Left kidney (tissue), 1 donor: ENCODE measurements at regions not wholly inside any gene's neighbourhood (a gene's known extent, or its start where the extent isn't known, plus 50 kb on each side); places are given as distances from the start of the nearest gene placed in this dataset.
"Not testable (repeated sequence)": the region's sequence is repeated elsewhere in the genome, so short reads cannot be mapped to it uniquely, and the experiment has no call there.

Source experiments
- DNase-seq: peaks from one replicate; pipeline ENCODE4 v3.0.0-alpha.2; 2013

DNA sequence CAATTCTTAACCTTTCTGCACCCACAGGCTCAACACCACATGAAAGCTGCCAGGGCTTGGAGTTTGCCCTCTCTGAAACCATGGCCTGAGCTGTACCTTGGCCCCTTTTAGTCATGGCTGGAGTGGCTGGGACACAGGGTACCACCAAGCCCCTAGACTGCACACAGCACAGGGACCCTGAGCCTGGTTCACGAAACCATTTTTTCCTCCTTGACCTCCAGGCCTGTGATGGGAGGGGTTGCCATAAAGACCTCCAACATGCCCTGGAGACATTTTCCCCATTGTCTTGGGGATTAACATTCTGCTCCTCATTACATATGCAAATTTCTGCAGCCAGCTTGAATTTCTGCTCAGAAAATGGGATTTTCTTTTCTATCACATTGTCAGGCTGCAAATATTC, 113.4 kb downstream of the XPNPEP1 start:
- DNase-seq = not testable (repeated sequence)

DNA sequence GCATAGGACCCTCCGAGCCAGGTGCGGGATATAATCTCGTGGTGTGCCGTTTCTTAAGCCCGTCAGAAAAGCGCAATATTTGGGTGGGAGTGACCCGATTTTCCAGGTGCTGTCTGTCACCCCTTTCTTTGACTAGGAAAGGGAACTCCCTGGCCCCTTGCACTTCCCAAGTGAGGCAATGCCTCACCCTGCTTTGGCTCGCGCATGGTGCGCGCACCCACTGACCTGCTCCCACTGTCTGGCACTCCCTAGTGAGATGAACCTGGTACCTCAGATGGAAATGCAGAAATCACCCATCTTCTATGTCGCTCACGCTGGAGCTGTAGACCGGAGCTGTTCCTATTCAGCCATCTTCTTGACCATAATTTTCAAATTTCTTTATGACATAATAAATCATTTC, 122.1 kb downstream of the XPNPEP1 start:
- DNase-seq = not testable (repeated sequence)

GRCh38 chr10:109790647-109791046, 132.7 kb downstream of the XPNPEP1 start:
- DNase-seq = no peak

- DNase-seq = no peak
Observed at GRCh38 chr10:109784236-109784635, 139.1 kb downstream of the XPNPEP1 start.

GRCh38 chr10:109783286-109783685, 140.0 kb downstream of the XPNPEP1 start:
- DNase-seq = no peak

DNA sequence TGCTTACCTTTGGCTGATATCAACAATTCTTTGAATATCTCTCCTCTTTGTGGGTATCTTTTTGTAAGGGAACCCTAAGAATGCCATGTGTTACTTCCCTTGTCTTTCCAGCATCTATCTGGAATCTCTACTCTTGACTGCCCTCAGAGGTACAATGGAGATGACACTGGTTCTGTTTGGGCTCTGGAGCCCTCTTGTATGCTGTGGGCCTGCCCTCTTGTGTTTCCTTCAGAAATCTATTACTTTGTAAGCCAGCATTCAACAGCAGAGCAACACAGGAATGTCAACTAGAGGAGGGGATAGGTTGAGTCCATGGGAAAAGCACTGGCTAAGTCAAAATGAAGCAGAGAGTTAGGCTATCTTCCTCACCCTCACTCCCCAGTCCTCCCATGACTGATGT, 142.3 kb downstream of the XPNPEP1 start:
- DNase-seq = no peak

DNA sequence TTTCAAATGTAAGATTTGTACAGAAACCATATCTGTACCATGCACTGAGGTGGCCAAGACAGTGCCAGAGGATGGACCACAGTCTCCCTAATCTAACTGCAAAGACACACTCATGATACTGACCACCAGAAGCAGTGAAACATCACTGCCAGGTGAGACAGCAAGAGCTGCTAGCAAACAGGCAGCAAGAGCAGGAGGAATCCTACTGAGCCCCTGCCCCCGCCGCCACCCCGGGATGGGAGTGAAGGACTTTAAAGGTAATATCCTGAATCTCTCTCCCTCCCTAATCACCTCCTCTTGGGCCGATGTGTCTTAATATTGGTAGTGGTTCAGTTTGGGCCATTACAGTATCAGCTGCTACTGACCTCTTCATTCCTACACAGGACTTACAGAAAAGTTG, 144.3 kb downstream of the XPNPEP1 start:
- DNase-seq = no peak

- no peak for DNase-seq
Observed at GRCh38 chr10:109774121-109774440, 149.2 kb downstream of the XPNPEP1 start.

GRCh38 chr10:109773288-109774120, 149.8 kb downstream of the XPNPEP1 start:
- peak; percentile 18 for DNase-seq

DNA sequence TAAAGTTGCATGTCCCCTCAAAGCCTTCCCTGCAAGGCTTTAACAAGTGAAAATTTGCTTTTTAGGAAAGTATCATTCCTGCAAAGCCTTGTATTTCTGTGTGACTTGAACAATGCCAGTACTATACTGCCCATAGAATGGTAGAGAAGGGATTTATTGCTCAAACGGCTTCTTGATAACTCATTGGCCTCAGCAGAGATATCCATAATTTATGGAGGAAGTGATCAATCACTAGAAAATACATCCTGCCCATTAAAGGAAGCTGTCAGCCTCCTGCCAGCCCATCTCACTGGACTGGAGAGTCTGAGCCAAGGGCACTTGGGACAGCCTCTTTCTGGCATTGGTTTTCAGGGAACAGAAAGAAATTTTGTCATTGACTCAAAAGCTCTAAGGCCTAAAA, 152.6 kb downstream of the XPNPEP1 start:
- no peak for DNase-seq

- no peak for DNase-seq
Observed at GRCh38 chr10:109769966-109770365, 153.3 kb downstream of the XPNPEP1 start.

- DNase-seq = no peak
Observed at GRCh38 chr10:109765838-109766237, 157.5 kb downstream of the XPNPEP1 start.

GRCh38 chr10:109762555-109762954, 160.8 kb downstream of the XPNPEP1 start:
- DNase-seq = no peak

DNA sequence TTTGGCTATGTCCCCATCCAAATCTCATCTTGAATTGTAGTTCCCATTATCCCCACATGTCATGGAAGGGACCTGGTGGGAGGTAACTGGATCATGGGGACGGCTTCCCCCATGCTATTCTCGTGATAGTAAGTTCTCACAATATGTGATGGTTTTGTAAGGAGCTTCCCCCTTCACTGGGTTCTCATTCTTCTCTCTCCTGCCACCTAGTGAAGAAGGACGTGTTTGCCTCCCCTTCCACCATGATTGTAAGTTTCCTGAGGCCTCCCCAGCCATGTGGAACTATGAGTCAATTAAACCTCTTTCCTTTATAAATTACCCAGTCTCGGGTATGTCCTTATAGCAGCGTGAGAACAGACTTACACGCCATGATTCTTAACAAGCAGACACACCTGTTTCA, 165.6 kb downstream of the XPNPEP1 start:
- DNase-seq = not testable (repeated sequence)

- DNase-seq = no peak
Observed at GRCh38 chr10:109746861-109747260, 176.4 kb downstream of the XPNPEP1 start.

DNA sequence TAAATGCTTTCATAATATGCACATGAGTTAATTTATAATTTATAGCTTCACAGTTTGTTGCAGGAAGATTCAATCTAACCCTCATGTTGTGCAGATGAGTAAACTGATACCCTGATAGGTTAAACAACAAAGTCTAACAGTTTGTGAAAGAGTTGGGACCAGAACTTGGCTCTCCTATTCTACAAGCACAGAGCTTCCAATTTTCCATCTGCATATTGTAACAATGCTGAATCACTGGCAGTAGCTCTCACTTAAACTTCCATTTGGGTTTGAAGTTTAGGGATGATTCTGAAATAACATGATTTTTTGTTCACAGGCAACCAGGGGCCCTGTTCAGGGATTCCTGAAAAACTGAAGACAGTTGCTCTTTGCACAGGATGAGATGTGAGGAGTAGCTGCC, 179.3 kb downstream of the XPNPEP1 start:
- no peak for DNase-seq

DNA sequence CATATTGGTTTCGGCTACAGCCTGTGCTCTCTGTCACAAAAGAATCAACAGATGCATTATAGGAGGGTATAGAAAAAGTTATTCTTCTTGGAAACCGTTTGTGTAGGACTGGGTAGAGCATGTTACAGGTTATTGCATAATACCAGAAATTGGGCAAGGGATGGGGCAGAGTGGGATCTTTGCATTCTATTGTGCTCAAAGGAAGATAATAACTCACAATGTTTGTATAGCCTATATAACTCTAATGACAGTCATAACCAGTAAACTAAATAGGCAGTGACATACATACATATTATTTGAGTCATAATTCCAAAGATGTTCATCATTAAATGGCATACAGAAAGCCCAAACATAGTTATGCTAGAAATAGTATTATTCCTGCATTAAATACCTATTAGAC, 179.7 kb downstream of the XPNPEP1 start:
- DNase-seq = no peak

DNA sequence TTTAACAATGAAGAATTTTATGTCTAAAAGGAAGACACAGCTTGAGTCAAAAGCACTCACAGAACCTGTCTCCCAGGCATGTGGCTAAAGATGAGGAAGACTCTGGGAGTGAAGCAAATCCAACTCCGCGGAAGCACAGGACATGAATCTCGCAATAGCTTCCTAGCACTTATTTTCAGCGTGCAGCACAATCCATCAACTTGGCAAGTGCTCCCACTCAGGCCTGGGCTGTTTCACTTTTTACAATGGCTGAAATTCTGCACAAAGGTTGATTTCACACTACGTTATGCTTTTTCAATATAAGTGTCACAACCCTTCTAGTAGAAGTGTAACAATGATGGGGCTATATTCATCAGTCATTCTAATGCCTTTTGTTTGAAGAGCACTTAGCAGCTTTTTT, 180.2 kb downstream of the XPNPEP1 start:
- no peak for DNase-seq

DNA sequence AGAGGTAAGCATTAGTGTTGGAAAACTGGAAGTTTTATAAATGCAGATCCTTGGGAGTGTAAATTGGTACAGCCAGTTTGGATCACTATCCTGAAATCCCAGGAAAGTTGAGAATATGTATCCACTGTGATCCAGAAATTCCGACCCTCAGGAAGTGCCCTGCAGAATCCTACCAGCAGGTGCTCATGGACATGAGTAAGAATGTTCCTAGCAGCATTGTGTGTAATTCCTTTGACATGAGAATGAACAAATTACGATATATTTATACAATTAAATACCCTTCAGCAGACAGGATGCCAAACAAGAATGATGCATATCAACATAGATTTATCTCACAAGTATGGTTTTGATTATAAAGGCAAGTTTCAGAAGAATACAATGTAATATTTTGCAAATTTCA, 181.6 kb downstream of the XPNPEP1 start:
- no peak for DNase-seq

- DNase-seq = no peak
Observed at GRCh38 chr10:109740436-109740835, 182.9 kb downstream of the XPNPEP1 start.

DNA sequence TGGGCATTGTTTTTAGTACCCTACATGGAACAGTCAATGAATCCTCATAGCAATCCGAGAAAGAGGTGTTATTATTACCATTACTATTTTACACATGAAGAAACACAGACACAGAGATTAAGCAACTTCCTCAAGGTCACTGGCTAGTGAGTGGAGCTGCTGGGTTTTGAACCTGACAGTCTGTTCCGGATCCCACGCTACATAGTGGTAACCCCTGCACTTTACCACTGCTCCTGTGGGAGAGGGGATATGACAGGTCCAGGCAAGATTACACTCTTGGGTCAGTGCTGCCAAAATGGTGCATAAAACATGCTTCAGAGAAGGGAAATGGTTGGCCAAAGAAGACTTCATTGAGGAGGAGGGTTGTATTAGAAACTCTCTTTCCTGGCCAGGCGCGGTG, 185.7 kb downstream of the XPNPEP1 start:
- no peak for DNase-seq

DNA sequence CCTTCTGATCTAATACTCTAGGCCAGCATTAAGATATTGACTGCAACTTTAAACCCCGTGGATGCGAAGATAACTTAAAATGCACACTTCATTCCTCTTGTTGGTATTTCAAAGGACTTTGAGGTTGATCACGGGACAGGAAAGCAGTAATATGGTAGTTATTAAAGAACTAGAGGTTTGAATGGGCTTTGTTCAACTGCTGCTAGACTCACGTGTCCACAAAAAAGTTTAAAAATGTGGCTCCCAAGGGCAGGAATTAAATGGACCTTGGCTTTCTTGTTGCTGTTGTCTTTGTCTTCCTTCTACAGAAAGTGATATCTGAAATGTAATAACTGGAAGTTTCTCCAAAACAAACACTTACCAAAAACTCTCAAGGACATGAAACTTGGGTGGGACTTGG, 186.3 kb downstream of the XPNPEP1 start:
- DNase-seq = no peak

- DNase-seq = no peak
Observed at GRCh38 chr10:109735776-109736175, 187.5 kb downstream of the XPNPEP1 start.

DNA sequence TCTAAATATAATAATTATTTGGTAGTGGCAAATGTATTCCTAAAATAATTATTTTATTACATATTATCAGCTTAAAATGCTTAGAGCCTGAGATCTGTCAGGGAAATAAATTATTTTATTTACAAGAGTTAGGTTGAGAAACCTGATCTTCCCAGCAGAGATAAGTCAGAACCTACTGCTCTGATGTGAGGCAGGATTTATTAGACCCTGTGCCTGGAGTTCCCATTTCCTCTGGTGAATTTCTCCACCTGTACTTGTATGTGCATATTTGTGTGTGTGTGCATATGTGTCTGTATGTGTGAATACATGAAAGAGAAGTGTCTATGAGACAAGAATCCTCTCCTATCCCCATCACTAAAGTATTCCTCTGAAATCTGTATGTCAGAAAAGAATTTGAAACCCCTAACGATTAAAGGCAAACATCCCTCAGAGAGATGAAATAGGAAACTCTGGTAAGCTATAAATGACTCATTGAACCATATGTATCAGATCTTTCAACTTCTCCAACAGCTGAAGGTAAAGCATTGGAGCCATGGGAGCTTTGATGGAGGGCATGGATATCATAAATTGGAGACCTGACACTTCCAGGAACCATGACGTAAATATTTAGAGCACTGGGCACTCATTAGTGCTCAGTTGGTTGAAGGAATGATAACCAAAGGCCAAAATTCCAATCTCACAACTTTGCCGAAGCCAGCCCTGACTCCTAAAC, 190.9 kb downstream of the XPNPEP1 start:
- no peak for DNase-seq
